HG03469 (cell line): ENCODE measurements at regions not wholly inside any gene's neighbourhood (a gene's known extent, or its start where the extent isn't known, plus 50 kb on each side); places are given as distances from the start of the nearest gene placed in this dataset.

Experiments used
- ATAC-seq: cut with Tn5 transposase; IDR thresholded peaks from one replicate; pipeline ENCODE4 v1.9.1; 2021; ENCODE audit warnings: mild to moderate bottlenecking, moderate library complexity, moderate number of reproducible peaks; ENCODE audit not compliant: unreplicated experiment

- ATAC-seq: no peak
These were observed 240.4 kb downstream of the SNAPC1 start for GRCh38 chr14:62002642-62003041.

- ATAC-seq: no peak
These were observed 241.5 kb downstream of the SNAPC1 start for GRCh38 chr14:62003701-62004100.

GRCh38 chr14:62006116-62006731 lies 244.0 kb downstream of the SNAPC1 start:
- no peak for ATAC-seq

- ATAC-seq: no peak
These were observed 253.0 kb downstream of the SNAPC1 start for GRCh38 chr14:62015243-62015642.

- ATAC-seq: no peak
These were observed 253.7 kb downstream of the SNAPC1 start for GRCh38 chr14:62015945-62016344.

- no peak for ATAC-seq
These were observed 255.5 kb downstream of the SNAPC1 start for GRCh38 chr14:62017651-62018230.

GRCh38 chr14:62018606-62019005 lies 256.4 kb downstream of the SNAPC1 start:
- ATAC-seq: no peak

GRCh38 chr14:62027958-62028357 lies 265.7 kb downstream of the SNAPC1 start:
- no peak for ATAC-seq

GRCh38 chr14:62029569-62029924 lies 267.3 kb downstream of the SNAPC1 start:
- ATAC-seq: peak; percentile 76

- no peak for ATAC-seq
These were observed 268.2 kb downstream of the SNAPC1 start for GRCh38 chr14:62030387-62030786.

GRCh38 chr14:62031504-62031903 lies 269.3 kb downstream of the SNAPC1 start:
- no peak for ATAC-seq

GRCh38 chr14:62053188-62053587 lies 291.0 kb downstream of the SNAPC1 start:
- peak; percentile 100 for ATAC-seq

- ATAC-seq: no peak
These were observed 294.6 kb downstream of the SNAPC1 start for GRCh38 chr14:62056789-62057188.

- ATAC-seq: no peak
These were observed 300.4 kb downstream of the SNAPC1 start for GRCh38 chr14:62062645-62063044.

GRCh38 chr14:62064751-62065323 lies 302.6 kb downstream of the SNAPC1 start:
- no peak for ATAC-seq

GRCh38 chr14:62066304-62066703 lies 304.1 kb downstream of the SNAPC1 start:
- ATAC-seq: no peak

- no peak for ATAC-seq
These were observed 308.8 kb downstream of the SNAPC1 start for GRCh38 chr14:62071039-62071438.

- no peak for ATAC-seq
These were observed 314.1 kb downstream of the SNAPC1 start for GRCh38 chr14:62076368-62076767.

GRCh38 chr14:62076825-62077605 lies 314.8 kb downstream of the SNAPC1 start:
- no peak for ATAC-seq

- ATAC-seq: no peak
These were observed 315.5 kb downstream of the SNAPC1 start for GRCh38 chr14:62077676-62078261.

GRCh38 chr14:62079038-62079437 lies 316.8 kb downstream of the SNAPC1 start:
- ATAC-seq: peak; percentile 52
